Endometrial microvascular endothelial cells (primary cell): ENCODE measurements at regions not wholly inside any gene's neighbourhood (a gene's known extent, or its start where the extent isn't known, plus 50 kb on each side); places are given as distances from the start of the nearest gene placed in this dataset.

Source experiments
- in situ Hi-C: cut with HindIII; loops from 2 replicates; pipeline ENCODE4 v1.10.0; 2017; ENCODE audit warnings: low sequenced_read_pairs, low pct_unique_long_range_greater_than_20kb; ENCODE audit errors: inconsistent ontology term

DNA sequence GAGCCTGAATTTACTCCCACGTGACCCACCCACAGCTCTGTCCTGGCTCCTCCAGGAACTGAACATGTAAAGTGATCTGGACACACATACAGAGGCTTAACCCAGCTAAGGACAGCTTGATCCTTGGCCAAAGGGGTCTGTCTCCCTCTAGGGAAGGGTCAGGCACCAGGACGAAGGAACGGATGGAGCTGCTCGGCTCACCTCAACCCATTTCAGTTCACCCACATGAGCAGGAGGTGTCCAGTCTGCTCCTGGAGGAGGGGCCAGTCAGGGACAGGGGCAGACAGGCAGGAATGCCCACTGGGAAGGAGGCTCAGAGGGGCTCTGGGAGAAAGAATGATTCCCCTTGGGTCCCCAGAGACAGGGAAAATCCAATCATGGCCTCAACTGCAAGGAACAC, 567.2 kb downstream of the PTPRU start:
- in situ Hi-C loops: no loop called here

DNA sequence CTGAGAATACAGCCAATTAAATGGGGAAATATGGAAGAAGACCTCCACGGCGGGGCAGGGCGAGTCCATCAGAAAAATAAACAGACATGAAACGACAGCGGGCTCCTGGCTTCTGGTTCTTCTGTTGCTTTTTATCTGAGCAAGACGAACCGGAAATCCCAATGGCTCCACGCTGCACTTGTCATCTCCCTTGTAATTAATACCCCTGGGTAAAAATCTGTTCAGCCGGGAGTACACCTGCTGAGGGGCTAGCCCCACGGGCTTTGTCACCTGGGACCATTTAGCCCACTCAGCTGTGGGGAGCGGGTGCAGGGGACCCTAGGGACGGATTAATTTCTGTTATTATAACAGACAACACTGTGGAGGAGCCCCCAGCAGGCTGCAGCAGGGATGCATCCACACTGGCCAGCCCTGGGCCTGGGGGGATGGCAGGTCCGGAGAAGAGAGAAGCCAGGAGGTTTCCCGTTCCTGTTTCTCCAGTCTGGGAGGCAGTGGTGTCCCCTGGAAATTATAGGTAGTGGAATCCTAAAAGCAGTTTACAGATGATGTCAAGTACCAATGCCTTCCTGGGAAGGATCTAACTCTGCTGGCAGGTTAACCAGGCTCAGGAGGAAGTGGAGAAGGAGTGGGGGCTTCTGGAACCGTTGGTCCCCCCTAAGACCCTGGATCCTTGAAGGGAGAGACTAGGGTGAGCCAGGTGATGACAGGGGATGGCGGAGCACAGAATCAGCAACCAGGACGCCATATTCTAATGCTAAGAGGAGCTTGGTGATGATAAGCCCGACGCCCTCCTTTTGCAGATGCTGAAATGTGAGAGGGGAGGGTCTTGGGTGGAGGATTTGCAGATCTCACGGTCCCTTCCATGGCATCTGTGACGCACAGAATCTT, 566.1 kb downstream of the PTPRU start:
- in situ Hi-C loops: no loop called here

DNA sequence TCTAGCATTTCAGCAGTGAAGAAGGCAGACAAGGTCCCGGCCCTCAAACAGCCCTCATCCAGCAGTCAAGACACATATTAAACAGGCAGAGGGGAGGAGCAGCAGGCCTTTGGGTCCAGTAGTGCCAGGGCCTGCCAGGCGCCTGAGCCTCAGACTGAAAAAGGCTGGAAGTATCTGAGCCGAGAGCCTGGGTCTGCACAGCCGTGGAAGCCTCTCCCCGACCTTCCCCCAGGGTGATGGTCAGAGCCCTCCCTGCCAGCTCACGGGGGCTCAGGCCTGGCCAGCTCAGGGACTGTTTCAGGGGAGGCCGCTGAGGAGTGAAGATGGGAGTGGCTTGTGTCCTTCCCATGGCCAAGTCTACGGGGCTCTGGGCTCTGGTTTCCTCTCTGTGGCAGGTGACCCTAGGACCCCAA, 565.2 kb downstream of the PTPRU start:
- in situ Hi-C loops: no loop called here

DNA sequence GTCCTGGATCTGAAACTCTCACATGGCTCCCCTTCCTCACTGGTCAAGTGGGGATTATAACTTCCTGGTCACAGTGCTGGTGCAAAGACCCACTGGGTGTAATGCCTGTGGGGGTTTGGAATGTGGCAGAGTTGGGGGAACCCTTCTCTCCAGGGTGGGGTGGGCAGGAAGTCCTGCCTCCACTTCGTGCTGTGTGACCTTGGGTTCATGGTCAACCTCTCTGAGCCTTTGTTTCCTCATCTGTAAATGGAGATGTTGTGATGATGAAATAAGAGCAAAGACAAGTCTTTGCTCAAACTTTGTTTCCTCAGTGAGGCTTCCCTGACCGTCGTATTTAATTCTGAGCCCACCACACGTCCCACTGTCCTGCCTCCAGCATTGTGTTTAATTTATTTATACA, 564.7 kb downstream of the PTPRU start:
- in situ Hi-C loops: no loop called here

DNA sequence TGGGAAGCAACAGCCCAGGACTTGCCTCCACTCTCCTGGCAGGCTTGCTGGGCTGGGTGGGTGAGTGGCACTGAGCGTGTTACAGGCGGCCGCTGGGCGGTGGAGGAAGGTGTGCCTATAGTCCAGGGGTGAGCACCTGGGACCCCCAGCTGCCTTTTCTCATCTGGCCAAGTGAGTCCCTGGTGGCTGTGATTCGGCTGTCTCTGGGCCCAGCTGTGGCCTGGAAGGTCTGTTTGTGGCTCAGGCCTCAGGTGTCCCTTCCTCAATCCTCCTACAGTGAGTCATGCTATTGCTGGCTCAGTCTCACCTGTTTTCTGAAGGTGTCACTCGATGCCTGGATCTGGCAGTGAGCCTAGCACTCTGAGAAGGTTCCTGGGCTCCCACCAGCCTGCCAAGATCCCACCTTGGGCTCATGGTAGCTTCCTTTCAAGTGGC, 564.2 kb downstream of the PTPRU start:
- in situ Hi-C loops: no loop called here

DNA sequence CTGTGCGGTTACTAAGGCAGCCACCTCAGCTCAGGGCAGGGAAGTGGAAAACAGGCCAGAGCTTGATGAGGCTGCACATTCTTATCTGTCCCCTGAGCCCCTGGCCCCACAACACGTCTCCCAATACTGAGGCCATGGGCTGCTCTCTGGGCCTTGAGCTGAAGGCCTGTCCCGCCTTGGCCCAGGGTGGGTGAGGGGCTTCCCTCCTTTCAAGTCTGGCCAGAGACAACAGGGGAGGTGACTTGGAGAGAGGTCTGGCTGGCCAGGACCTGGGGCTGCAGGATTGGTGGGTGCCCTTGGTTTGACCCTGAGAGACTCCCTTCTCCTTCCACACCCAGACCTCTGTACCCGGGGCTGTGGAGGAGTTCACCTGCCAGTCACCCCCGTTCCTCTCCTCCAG, 563.8 kb downstream of the PTPRU start:
- in situ Hi-C loops: no loop called here

DNA sequence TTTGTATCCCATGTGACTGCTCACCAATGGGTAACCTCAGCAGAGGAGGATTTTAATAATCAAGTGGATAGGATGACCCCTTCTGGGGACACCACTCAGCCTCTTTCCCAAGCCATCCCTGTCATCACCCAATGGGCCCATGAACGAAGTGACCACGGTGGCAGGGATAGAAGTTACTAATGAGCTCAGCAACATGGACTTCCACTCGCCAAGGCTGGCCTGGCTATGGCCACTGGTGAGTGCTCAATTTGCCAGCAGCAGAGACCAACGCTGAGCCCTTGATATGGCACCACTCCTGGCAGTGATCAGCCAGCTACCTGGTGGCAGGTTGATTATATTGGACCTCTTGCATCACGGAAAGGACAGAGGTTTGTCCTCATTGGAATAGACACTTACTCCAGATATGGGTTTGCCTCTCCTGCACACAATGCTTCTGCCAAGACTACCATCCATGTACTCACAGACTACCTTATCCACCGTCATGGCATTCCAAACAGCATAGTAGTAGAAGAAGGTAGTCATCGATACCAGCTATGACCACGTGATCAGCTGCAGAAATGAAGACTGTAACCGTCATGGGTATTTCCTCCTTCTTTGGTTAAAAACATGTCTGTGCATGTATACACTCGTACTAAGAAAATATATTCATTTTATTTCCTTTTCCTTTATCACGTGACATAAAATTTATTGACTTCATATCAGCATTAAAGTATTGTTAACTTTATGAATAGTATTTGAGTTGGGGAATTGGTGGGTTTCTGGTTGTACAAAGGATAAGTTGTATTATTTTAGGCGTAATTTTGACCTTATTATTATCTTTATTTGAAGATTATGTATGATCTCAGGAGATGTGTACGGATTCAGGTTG, 562.6 kb downstream of the PTPRU start:
- in situ Hi-C loops: loop anchor here (10.0 to 25.0 kb wide), 2 partner anchors 104 to 288 kb away; no protein-coding TSS in a partner anchor

DNA sequence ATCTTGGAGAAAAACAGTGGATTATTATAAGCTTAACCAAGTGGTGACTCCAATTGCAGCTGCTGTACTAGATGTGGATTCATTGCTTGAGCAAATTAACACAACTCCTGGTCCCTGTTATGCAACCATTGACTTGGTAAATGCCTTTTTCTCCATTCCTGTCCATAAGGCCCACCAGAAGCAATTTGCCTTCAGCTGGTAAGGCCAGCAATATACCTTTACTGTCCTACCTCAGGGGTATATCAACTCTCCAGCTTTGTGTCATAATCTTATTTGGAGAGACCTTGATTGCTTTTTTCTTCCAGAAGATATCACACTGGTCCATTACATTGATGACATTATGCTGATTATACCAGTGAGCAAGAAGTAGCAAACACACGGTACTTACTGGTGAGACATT, 560.8 kb downstream of the PTPRU start:
- in situ Hi-C loops: loop anchor here (10.0 to 25.0 kb wide), 2 partner anchors 102 to 290 kb away; no protein-coding TSS in a partner anchor

DNA sequence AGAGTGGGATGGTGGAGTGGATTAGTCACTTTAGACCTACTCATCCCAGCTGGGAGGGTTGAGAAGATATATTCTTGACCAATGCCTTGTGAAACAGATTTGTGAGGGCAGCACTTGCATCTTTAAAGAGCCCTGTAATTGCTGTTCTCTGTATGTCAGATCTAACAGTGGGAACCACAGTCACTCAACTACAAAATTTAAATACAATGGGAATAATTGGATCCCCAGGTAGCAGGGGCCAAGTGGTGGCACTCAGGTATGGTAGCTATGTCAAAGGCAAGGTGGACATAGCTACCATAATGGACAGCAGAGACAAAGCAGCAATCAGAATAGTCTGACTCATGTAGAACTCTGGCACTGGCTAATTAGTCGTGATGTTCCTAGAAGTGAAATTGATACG, 559.6 kb downstream of the PTPRU start:
- in situ Hi-C loops: loop anchor here (10.0 to 25.0 kb wide), 2 partner anchors 101 to 291 kb away; no protein-coding TSS in a partner anchor

DNA sequence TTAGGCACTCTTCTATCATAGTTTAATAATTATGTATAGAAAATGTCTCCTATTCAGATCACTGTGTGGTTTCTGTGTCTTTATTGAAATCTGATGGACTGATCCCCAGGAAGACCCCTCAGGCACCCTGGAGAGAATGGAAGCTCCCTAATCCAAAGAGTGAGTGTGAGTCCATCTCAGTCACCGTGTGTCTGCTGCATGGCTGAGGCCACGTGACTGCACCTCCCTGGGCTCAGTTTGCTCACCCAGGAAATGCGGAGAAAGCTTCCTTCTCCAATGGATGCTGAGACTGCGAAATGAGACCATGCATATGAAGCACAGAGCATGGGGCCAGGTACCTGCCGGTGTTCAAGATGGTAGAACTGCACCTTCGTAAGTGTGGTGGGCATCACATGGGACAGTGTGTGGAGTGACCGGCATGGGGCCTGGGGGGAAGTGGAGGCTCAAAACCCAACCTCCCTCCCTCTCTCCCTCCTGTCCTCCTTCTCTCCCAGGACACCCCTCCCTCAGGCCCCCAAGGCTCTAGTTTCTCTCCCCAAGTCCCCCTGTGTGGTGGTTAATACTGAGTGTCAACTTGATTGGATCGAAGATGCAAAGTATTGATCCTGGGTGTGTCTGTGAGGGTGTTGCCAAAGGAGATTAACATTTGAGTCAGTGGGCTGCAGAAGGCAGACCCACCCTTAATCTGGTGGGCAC, 557.5 kb downstream of the PTPRU start:
- in situ Hi-C loops: loop anchor here (10.0 to 25.0 kb wide), 2 partner anchors 99 to 294 kb away; no protein-coding TSS in a partner anchor

DNA sequence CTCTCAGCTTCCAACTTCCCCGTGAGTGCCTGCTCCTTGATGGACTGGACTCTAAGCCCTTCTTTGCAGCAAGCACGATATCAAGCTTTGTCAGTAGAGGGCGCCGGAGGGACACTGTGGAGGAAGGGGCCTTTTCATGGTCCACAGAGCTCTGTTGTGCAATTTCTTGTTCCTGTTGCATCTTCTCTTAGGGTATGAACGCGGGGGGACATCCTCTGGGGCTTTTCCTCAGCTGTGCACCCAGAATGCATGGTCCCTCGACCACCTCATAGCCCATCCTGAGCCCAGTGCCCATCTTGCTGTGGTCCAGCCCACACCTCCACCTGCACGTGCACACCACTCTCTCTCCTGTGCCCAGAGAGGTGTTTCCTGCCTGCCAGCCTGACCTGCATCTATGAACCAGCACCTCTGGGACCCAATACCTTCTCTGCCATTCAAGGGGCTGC, 556.8 kb downstream of the PTPRU start:
- in situ Hi-C loops: loop anchor here (10.0 to 25.0 kb wide), 2 partner anchors 98 to 294 kb away; no protein-coding TSS in a partner anchor

DNA sequence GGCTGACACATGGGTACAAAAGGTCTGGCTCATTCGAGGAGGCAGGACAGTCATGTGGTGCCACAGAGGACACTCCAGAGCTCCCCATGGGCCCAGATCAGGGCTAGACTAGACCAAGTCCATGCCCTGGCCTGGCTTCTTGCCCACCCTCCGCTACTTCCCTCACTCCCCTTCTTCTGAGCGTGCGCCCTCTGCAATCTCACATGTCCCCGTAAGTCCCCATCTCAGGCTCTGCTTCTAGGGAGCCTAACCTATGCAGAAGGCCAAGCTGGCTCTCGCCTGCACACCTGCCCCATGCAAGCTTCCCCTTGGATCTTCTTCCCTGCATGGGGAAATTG, 553.6 kb downstream of the PTPRU start:
- in situ Hi-C loops: loop anchor here (10.0 to 25.0 kb wide), 2 partner anchors 95 to 297 kb away; no protein-coding TSS in a partner anchor

DNA sequence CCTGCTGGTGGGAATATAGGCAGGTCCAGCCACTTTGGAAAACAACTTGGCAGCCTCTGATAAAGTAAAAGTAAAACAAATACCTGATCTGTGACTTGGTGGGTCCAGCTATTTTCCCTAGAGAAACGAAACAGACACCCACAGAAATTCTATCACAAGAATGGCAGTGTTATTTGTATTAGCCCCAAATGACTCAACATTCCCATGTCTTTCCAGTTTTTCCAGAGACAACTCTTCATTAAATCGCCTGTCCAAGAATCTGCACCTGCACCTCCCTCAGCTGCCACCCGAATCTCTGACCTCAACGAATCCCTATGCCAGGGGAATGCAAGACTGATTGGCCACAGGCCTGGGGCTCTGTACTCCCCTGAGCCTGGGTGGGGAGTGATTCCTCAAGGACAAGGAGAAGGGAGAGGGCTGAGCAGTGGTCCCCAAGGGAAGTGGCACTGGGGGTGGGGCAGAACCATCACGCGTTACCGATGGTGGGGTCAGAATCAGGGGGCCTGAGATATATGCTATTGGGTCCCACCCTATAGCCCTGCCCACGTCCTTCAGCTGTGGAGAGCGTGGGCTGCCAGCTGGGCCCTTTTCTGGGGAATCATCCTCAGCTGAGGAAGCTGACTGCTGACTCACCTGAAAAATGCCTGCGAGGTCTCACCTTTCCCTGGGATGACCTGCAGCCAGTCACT, 553.0 kb downstream of the PTPRU start:
- in situ Hi-C loops: loop anchor here (25.0 kb wide), 1 partner anchor 298 kb away; no protein-coding TSS in a partner anchor

DNA sequence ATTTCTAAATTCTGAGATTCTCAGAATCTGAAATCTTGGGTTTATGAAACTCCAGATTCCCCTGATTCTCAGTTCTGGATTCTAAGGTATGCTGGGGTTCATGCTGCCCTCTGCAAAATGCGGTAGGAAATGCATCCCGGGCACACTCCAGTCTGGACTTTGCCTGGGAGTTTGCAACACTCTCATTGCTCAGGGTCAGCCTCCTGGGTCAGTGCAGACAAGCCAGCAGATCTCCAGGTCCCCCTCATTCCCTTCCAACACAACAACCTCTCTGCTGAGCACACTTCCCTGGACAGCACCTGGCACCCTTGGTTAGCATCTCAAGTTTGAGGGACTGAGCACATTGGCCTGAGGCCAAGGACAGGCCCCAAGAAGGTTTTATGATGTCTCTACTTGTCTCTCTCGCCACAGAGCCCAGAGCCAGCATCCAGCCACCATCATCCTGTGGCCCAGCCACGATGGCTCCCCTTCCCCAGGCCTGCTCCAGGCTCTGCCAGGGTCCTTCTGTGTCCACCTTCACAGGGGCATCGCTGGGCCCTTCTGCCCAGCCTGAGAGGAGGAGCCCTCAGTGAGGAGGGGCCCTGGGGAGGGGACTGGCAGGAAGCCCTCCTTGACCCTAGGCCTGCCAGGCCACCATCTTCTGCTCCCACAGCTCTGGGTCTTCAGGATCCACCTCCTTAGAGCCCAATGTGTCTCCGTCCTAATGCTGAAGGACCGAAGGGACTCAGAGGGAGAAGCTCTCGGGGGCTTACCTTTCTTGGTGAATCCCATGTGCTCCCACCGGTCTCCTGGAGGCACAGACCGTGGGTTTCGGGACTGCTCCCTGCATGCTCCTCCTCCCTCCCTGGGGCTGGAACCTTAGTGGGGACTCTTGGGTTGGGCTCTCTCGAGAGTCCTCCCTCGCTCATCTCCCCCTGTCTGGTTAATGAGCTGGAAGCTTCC, 550.7 kb downstream of the PTPRU start:
- in situ Hi-C loops: loop anchor here (25.0 kb wide), 1 partner anchor 300 kb away; no protein-coding TSS in a partner anchor

DNA sequence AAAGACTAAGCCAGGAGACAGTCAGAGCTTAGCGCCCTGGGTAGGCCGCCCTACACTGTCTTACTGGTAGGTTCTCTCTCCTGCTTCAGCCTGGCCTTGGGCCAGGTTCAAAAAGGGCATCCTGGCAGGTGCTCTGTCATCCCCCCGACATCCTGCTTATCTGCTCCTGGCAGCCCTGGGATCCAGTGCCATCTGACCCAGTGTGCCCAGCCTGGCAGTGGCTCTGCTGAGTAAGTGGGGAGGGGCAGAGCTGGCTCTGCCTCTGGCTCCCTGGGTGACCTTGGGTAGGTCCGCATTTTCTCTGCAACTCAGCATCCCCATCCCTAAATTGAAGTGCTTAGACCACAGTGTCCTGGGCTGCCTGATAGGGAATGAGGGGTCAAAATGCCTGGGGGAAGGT, 549.9 kb downstream of the PTPRU start:
- in situ Hi-C loops: loop anchor here (25.0 kb wide), 1 partner anchor 301 kb away; no protein-coding TSS in a partner anchor

DNA sequence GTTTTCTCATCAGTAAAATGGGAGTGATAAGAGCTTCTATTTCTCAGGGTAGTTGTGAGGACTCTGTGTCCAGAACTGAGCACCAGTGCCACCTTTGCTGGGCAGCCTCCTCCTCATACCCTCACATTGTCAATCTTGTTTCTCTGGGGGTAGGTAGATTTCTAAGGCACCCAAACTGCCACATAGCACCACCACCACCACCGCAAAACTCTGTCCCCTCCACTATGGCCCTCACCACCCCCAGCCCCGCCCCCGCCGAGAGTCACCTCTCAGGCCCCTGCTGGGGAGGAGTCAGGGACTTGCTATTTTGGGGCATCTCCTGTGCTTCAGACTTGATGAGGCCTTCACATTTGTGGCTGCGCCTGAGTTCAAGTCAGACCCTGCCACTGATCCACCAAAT, 549.2 kb downstream of the PTPRU start:
- in situ Hi-C loops: loop anchor here (25.0 kb wide), 1 partner anchor 302 kb away; no protein-coding TSS in a partner anchor

DNA sequence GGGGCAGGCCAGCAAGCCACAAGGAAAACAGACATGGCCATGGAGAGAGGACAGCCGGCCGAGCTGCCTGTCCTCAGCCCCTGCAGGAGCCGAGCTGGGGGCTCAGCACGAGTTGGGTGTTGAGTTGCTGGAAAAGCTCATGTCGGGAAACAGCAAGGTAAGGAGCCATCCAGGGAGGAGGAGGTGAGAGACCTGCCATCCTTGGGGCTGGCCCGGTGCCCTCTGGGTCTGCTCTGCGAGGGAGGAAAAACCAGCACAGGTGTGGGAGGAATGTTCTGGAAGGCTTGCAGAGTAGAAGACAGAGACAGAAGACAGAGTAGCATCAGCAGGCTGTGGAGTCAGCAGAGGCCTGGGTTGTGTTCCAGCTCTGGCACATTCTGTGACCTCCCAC, 548.8 kb downstream of the PTPRU start:
- in situ Hi-C loops: loop anchor here (25.0 kb wide), 1 partner anchor 302 kb away; no protein-coding TSS in a partner anchor
